MM.1S (cell line): ENCODE measurements at regions not wholly inside any gene's neighbourhood (a gene's known extent, or its start where the extent isn't known, plus 50 kb on each side); places are given as distances from the start of the nearest gene placed in this dataset.
"Not testable (repeated sequence)": the region's sequence is repeated elsewhere in the genome, so short reads cannot be mapped to it uniquely, and the experiment has no call there.

Source experiments
- DNase-seq: peaks from one replicate; pipeline ENCODE4 v3.0.0-alpha.2; 2015
- H2AFZ ChIP-seq: fragments of 300-600 bp; sonication (generic); 2 replicates; pipeline ENCODE4 v1.6.0; 2016; ENCODE audit warnings: antibody characterized with exemption, low read length
- H3F3A ChIP-seq: fragments of 300-600 bp; sonication (generic); 2 replicates; pipeline ENCODE4 v1.6.1; 2016; ENCODE audit warnings: mild to moderate bottlenecking, antibody characterized with exemption, low read length, moderate library complexity, mixed read lengths; ENCODE audit not compliant: insufficient read depth
- H3K27ac ChIP-seq: fragments of 300-600 bp; sonication (generic); 2 replicates; pipeline ENCODE4 v1.5.1; 2016; ENCODE audit warnings: mild to moderate bottlenecking, low read length
- H3K27me3 ChIP-seq: fragments of 300-600 bp; sonication (generic); replicated peaks from 2 replicates; pipeline ENCODE4 v1.6.0; 2016; ENCODE audit warnings: low read length; ENCODE audit not compliant: insufficient read depth
- H3K36me3 ChIP-seq: fragments of 300-600 bp; sonication (generic); replicated peaks from 2 replicates; pipeline ENCODE4 v1.6.1; 2016; ENCODE audit warnings: mild to moderate bottlenecking, low read length, mixed read lengths; ENCODE audit not compliant: insufficient read depth
- H3K4me1 ChIP-seq: fragments of 300-600 bp; sonication (generic); 2 replicates; pipeline ENCODE4 v1.6.1; 2016; ENCODE audit warnings: low read length, mixed read lengths
- H3K4me2 ChIP-seq: fragments of 300-600 bp; sonication (generic); 2 replicates; pipeline ENCODE4 v1.6.0; 2016; ENCODE audit warnings: low read depth, low read length
- H3K4me3 ChIP-seq: fragments of 300-600 bp; sonication (generic); 2 replicates; pipeline ENCODE4 v1.5.1; 2016; ENCODE audit warnings: low read length, mixed read lengths
- H3K79me2 ChIP-seq: fragments of 300-600 bp; sonication (generic); 2 replicates; pipeline ENCODE4 v1.6.1; 2016; ENCODE audit warnings: mixed run types, low read length, mixed read lengths
- H3K9ac ChIP-seq: fragments of 300-600 bp; sonication (generic); 2 replicates; pipeline ENCODE4 v1.6.1; 2016; ENCODE audit warnings: low read length, mixed read lengths
- H3K9me2 ChIP-seq: fragments of 300-600 bp; sonication (generic); replicated peaks from 2 replicates; pipeline ENCODE4 v1.6.1; 2016; ENCODE audit warnings: mild to moderate bottlenecking, low read length, mixed read lengths; ENCODE audit not compliant: insufficient read depth
- H3K9me3 ChIP-seq: fragments of 300-600 bp; sonication (generic); replicated peaks from 2 replicates; pipeline ENCODE4 v1.6.1; 2016; ENCODE audit warnings: mild to moderate bottlenecking, low read length, mixed read lengths; ENCODE audit not compliant: insufficient read depth
- H4K20me1 ChIP-seq: fragments of 300-600 bp; sonication (generic); 2 replicates; pipeline ENCODE4 v1.6.1; 2016; ENCODE audit warnings: mild to moderate bottlenecking, low read length, moderate library complexity, mixed read lengths; ENCODE audit not compliant: insufficient read depth
- EZH2 ChIP-seq: fragments of 300-600 bp; sonication (generic); optimal IDR thresholded peaks from 2 replicates; pipeline ENCODE3; 2017; ENCODE audit warnings: low read depth, mild to moderate bottlenecking, antibody characterized with exemption, low read length, mixed read lengths
- EZH2phosphoT487 ChIP-seq: fragments of 300-600 bp; sonication (generic); IDR thresholded peaks from 2 replicates; pipeline ENCODE4 v1.6.1; 2018; ENCODE audit warnings: antibody characterized with exemption, low read length
- TF ChIP-seq, protein P1 (sequence below): fragments of 300-600 bp; sonication (generic); IDR thresholded peaks from 2 replicates; pipeline ENCODE4 v1.5.1; 2016; ENCODE audit warnings: antibody characterized with exemption, low read length, mixed read lengths

- Histone ChIP-seq H3K4me1 (no peaks in the 10 kb centered on the region), H3F3A (no peaks in the 10 kb centered on the region), H3K9me3 (no peaks in the 10 kb centered on the region), H3K4me2 (no peak overlapping the region), H3K27ac (no peak overlapping the region), H3K36me3 (no peaks in the 10 kb centered on the region), H3K9ac (no peak overlapping the region), H3K9me2 (no peaks in the 10 kb centered on the region), H3K79me2 (no peaks in the 10 kb centered on the region), H3K27me3 (no peaks in the 10 kb centered on the region), H2AFZ (no peak overlapping the region), H4K20me1 (no peaks in the 10 kb centered on the region), H3K4me3 (no peak overlapping the region)
- DNase-seq: no peak
- no peak for TF ChIP-seq EZH2
- no peak for TF ChIP-seq EZH2phosphoT487
- TF ChIP-seq, protein P1, sequence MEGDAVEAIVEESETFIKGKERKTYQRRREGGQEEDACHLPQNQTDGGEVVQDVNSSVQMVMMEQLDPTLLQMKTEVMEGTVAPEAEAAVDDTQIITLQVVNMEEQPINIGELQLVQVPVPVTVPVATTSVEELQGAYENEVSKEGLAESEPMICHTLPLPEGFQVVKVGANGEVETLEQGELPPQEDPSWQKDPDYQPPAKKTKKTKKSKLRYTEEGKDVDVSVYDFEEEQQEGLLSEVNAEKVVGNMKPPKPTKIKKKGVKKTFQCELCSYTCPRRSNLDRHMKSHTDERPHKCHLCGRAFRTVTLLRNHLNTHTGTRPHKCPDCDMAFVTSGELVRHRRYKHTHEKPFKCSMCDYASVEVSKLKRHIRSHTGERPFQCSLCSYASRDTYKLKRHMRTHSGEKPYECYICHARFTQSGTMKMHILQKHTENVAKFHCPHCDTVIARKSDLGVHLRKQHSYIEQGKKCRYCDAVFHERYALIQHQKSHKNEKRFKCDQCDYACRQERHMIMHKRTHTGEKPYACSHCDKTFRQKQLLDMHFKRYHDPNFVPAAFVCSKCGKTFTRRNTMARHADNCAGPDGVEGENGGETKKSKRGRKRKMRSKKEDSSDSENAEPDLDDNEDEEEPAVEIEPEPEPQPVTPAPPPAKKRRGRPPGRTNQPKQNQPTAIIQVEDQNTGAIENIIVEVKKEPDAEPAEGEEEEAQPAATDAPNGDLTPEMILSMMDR: no peak
Measured at GRCh38 chr20:47847884-47848485, 62.7 kb upstream of the SULF2 start.

- H3K27ac ChIP-seq, H2AFZ ChIP-seq, H3K9me3 ChIP-seq, H3K27me3 ChIP-seq, DNase-seq, H3K4me2 ChIP-seq, H3K4me3 ChIP-seq, H4K20me1 ChIP-seq, H3K9me2 ChIP-seq, H3K36me3 ChIP-seq, H3K9ac ChIP-seq, H3F3A ChIP-seq, H3K4me1 ChIP-seq, H3K79me2 ChIP-seq: not testable (repeated sequence)
Measured at GRCh38 chr20:47847220-47847619, 61.9 kb upstream of the SULF2 start.

DNA sequence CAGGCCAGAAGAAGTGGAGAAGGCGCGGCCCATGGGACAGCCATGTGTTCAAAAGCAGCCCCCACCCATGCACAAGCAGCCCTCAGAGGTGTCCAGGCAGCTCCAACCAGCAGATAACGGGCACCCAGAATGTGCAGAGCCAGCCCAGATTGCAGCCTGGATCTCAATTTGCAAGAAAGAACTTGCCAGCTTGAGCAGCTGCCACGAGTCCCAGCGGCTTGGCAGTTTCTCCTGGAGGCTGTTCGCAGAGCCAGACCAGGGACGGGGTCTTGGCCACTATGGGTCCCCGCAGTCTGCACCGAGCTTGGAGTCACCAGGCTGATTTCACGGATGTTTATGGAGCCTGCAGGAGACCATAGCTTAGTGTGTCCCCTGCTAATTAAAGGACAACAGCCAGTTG is 61.4 kb upstream of the SULF2 start:
- H3K9me3 ChIP-seq, H3K4me3 ChIP-seq, H3K27me3 ChIP-seq, H3K27ac ChIP-seq, H2AFZ ChIP-seq, H3K4me1 ChIP-seq, H3K9ac ChIP-seq, H4K20me1 ChIP-seq, H3K36me3 ChIP-seq, DNase-seq, H3K9me2 ChIP-seq, H3F3A ChIP-seq, H3K4me2 ChIP-seq, H3K79me2 ChIP-seq: not testable (repeated sequence)

GRCh38 chr20:47845382-47845977 is 60.2 kb upstream of the SULF2 start:
- not testable (repeated sequence) for H3K4me3 ChIP-seq, H3K4me1 ChIP-seq, H3K9ac ChIP-seq

GRCh38 chr20:47844568-47844906 is 59.3 kb upstream of the SULF2 start:
- H3K36me3 ChIP-seq, H4K20me1 ChIP-seq, H3K27ac ChIP-seq, H3K79me2 ChIP-seq, H3K4me3 ChIP-seq, H3K9ac ChIP-seq, H3K9me3 ChIP-seq, H2AFZ ChIP-seq, H3F3A ChIP-seq, H3K4me1 ChIP-seq, H3K4me2 ChIP-seq, DNase-seq, H3K27me3 ChIP-seq, H3K9me2 ChIP-seq: not testable (repeated sequence)

More at GRCh38 chr20:47845382-47845977, 60.2 kb upstream of the SULF2 start:
- not testable (repeated sequence) for H3K27me3 ChIP-seq, H3K27ac ChIP-seq, DNase-seq, H3K9me3 ChIP-seq, H3F3A ChIP-seq, H3K79me2 ChIP-seq, H3K4me2 ChIP-seq, H4K20me1 ChIP-seq, H2AFZ ChIP-seq, H3K9me2 ChIP-seq, H3K36me3 ChIP-seq
